Ishikawa (cell line): ENCODE measurements at regions not wholly inside any gene's neighbourhood (a gene's known extent, or its start where the extent isn't known, plus 50 kb on each side); places are given as distances from the start of the nearest gene placed in this dataset.
A peak's percentile ranks its signal among the peaks of the same experiment; 100 is the strongest.

Experiments
- CEBPB ChIP-seq: IDR thresholded peaks from 2 replicates; pipeline ENCODE4 v1.6.1; 2012
- CREB1 ChIP-seq: IDR thresholded peaks from 2 replicates; pipeline ENCODE4 v1.6.1; 2012; ENCODE audit warnings: low read depth
- EGR1 ChIP-seq: IDR thresholded peaks from 2 replicates; pipeline ENCODE4 v1.6.1; 2012
- EP300 ChIP-seq: IDR thresholded peaks from 2 replicates; pipeline ENCODE4 v1.6.1; 2012; ENCODE audit warnings: borderline replicate concordance
- FOXM1 ChIP-seq: IDR thresholded peaks from 2 replicates; pipeline ENCODE4 v1.6.1; 2012; ENCODE audit warnings: low read depth, borderline replicate concordance
- MAX ChIP-seq: IDR thresholded peaks from 2 replicates; pipeline ENCODE4 v1.6.1; 2012
- NFIC ChIP-seq: IDR thresholded peaks from 2 replicates; pipeline ENCODE4 v1.6.1; 2012
- RAD21 ChIP-seq: IDR thresholded peaks from 2 replicates; pipeline ENCODE4 v1.6.1; 2012; ENCODE audit warnings: low read depth
- REST ChIP-seq: IDR thresholded peaks from 2 replicates; pipeline ENCODE4 v1.6.1; 2012; ENCODE audit warnings: low read depth, mild to moderate bottlenecking
- TAF1 ChIP-seq: IDR thresholded peaks from 2 replicates; pipeline ENCODE4 v1.6.1; 2012; ENCODE audit warnings: low read depth, mild to moderate bottlenecking
- TCF12 ChIP-seq: IDR thresholded peaks from 2 replicates; pipeline ENCODE4 v1.6.1; 2012; ENCODE audit warnings: low read depth
- TEAD4 ChIP-seq: IDR thresholded peaks from 2 replicates; pipeline ENCODE4 v1.6.1; 2012
- USF1 ChIP-seq: IDR thresholded peaks from 2 replicates; pipeline ENCODE4 v1.6.1; 2012
- YY1 ChIP-seq: IDR thresholded peaks from 2 replicates; pipeline ENCODE4 v1.6.1; 2012; ENCODE audit warnings: low read depth
- ZBTB7A ChIP-seq: IDR thresholded peaks from 2 replicates; pipeline ENCODE4 v1.6.1; 2012; ENCODE audit warnings: low read depth

GRCh38 chr5:53416144-53416738, 64.2 kb upstream of the FST start:
- TF ChIP-seq USF1: peak; percentile 85
- TF ChIP-seq TEAD4: no peak

GRCh38 chr5:53418409-53418808, 62.0 kb upstream of the FST start:
- TF ChIP-seq YY1 (no peak), NFIC (no peak), TEAD4 (no peak), TAF1 (no peak), CREB1 (no peak), EP300 (no peak), EGR1 (no peak), TCF12 (no peak), CEBPB (no peak)

GRCh38 chr5:53418826-53419658, 61.4 kb upstream of the FST start:
- TF ChIP-seq TCF12: no peak
- no peak for TF ChIP-seq EGR1
- no peak for TF ChIP-seq USF1
- TF ChIP-seq TAF1: no peak
- TF ChIP-seq CREB1: no peak
- TF ChIP-seq ZBTB7A: no peak
- no peak for TF ChIP-seq EP300
- TF ChIP-seq REST: no peak
- no peak for TF ChIP-seq YY1
- no peak for TF ChIP-seq MAX
- no peak for TF ChIP-seq NFIC
- no peak for TF ChIP-seq CEBPB
- TF ChIP-seq FOXM1: no peak
- no peak for TF ChIP-seq TEAD4
- TF ChIP-seq RAD21: no peak

GRCh38 chr5:53422539-53422938, 57.9 kb upstream of the FST start:
- TF ChIP-seq TAF1: no peak
- TF ChIP-seq CEBPB: no peak
- TF ChIP-seq ZBTB7A: no peak
- no peak for TF ChIP-seq RAD21
- no peak for TF ChIP-seq EGR1
- TF ChIP-seq USF1: no peak
- no peak for TF ChIP-seq YY1
- no peak for TF ChIP-seq MAX
- TF ChIP-seq CREB1: no peak
- no peak for TF ChIP-seq TEAD4

GRCh38 chr5:53423724-53424123, 56.7 kb upstream of the FST start:
- TF ChIP-seq REST (no peak), USF1 (no peak), TCF12 (no peak), EP300 (no peak), FOXM1 (no peak), CREB1 (no peak), ZBTB7A (no peak), TAF1 (no peak), EGR1 (no peak), RAD21 (no peak), YY1 (no peak), NFIC (no peak), CEBPB (no peak), MAX (no peak), TEAD4 (no peak)
